ENCODE measurements at regions not wholly inside any gene's neighbourhood (a gene's known extent, or its start where the extent isn't known, plus 50 kb on each side); places are given as distances from the start of the nearest gene placed in this dataset.
A peak's percentile ranks its signal among the peaks of the same experiment; 100 is the strongest.

DNA sequence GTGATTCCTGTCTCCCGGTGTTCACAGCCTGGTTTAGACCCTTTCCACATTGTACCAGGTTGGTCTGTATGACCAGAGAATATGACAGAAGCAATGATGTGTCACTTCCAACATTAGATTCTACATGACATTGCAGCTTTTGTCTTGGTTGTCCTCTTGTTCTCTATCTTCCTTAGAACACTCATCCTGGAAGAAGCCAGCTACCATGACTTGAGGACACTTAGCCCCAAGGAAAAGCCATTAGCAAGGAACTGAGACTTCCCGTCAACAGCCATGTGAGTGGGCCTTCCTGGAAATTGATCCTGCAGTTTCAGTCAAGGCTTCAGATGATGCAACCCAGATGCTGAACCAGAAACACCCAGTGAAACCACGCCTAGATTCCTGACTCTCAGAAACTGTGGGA is 143.3 kb downstream of the MREG start (continued):
- TF ChIP-seq PBX2 (CRISPR knock-in tag; IDR thresholded peaks at IDR 0.05; ENCODE audit: low read depth) (no peak), PBX2 (tag; conservative IDR thresholded peaks at IDR 0.05; ENCODE audit: low read depth) (peak; percentile 49), ZNF354B (CRISPR knock-in tag; IDR thresholded peaks at IDR 0.05) (0 out of 2 replicates have a peak, but pooled peaks have one; percentile 59), KLF1 (tag; IDR thresholded peaks at IDR 0.05) (0 out of 2 replicates have a peak, but pooled peaks have one; percentile 43), ZNF175 (CRISPR knock-in tag; IDR thresholded peaks at IDR 0.05; ENCODE audit: low read depth) (peak; percentile 97), ZNF76 (CRISPR knock-in tag; IDR thresholded peaks at IDR 0.05; ENCODE audit: borderline replicate concordance) (peak; percentile 80; the same call in 1 of the 2 replicates), ARNT (IDR thresholded peaks at IDR 0.05) (0 out of 4 replicates have a peak, but pooled peaks of 1 of the 2 experiments have one; percentile 30), BCL6 (CRISPR knock-in tag; IDR thresholded peaks at IDR 0.05) (0 out of 2 replicates have a peak, but pooled peaks have one; percentile 67), ZNF584 (CRISPR knock-in tag; IDR thresholded peaks at IDR 0.05; ENCODE audit: low read depth) (peak; percentile 98), EP300 (IDR thresholded peaks at IDR 0.05; ENCODE audit: low read length) (peak; percentile 85), NR2C1 (IDR thresholded peaks at IDR 0.05) (no peak), NR2C1 (tag; IDR thresholded peaks at IDR 0.05) (peak; percentile 86), ZEB2 (IDR thresholded peaks at IDR 0.05) (no peak), HSF4 (CRISPR knock-in tag; IDR thresholded peaks at IDR 0.05; ENCODE audit: borderline replicate concordance) (0 out of 2 replicates have a peak, but pooled peaks have one; percentile 78), ZNF408 (CRISPR knock-in tag; IDR thresholded peaks at IDR 0.05; ENCODE audit: low read depth) (no peak)
- TF ChIP-seq, protein P1, sequence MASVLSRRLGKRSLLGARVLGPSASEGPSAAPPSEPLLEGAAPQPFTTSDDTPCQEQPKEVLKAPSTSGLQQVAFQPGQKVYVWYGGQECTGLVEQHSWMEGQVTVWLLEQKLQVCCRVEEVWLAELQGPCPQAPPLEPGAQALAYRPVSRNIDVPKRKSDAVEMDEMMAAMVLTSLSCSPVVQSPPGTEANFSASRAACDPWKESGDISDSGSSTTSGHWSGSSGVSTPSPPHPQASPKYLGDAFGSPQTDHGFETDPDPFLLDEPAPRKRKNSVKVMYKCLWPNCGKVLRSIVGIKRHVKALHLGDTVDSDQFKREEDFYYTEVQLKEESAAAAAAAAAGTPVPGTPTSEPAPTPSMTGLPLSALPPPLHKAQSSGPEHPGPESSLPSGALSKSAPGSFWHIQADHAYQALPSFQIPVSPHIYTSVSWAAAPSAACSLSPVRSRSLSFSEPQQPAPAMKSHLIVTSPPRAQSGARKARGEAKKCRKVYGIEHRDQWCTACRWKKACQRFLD (CRISPR knock-in tag; IDR thresholded peaks at IDR 0.05), result peak; percentile 94
